ENCODE measurements at regions not wholly inside any gene's neighbourhood (a gene's known extent, or its start where the extent isn't known, plus 50 kb on each side); places are given as distances from the start of the nearest gene placed in this dataset.
"Not testable (repeated sequence)": the region's sequence is repeated elsewhere in the genome, so short reads cannot be mapped to it uniquely, and the experiment has no call there.

GRCh38 chr6:67094431-67094946 is 1387.5 kb upstream of the EYS start:
- no peaks in the 10 kb centered on the region for H3K4me1 Mint-ChIP-seq (ENCODE audit: low read depth in 2 of 2)
- H3K9me3 Mint-ChIP-seq: peaks cover 8 to 16% of the 10 kb centered on the region in 2 donors
- H3K4me3 Mint-ChIP-seq: no peak overlapping the region
- no peaks in the 10 kb centered on the region for H3K27me3 Mint-ChIP-seq
- DNase-seq (no peak), ATAC-seq (replicated peaks) (no peak)
- H3K36me3 Mint-ChIP-seq (ENCODE audit: insufficient read depth): no peaks in the 10 kb centered on the region
- no peak overlapping the region for H3K27ac Mint-ChIP-seq

- H3K4me3 Mint-ChIP-seq: no peak overlapping the region
- H3K4me1 Mint-ChIP-seq (ENCODE audit: low read depth in 2 of 2): no peaks in the 10 kb centered on the region
- no peaks in the 10 kb centered on the region for H3K36me3 Mint-ChIP-seq (ENCODE audit: insufficient read depth)
- peaks cover 0 to under 1% of the 10 kb centered on the region in 2 donors for H3K9me3 Mint-ChIP-seq
- DNase-seq (no peak), ATAC-seq (replicated peaks) (no peak)
- H3K27me3 Mint-ChIP-seq: no peaks in the 10 kb centered on the region
- no peak overlapping the region for H3K27ac Mint-ChIP-seq
Measured at GRCh38 chr6:67073938-67074337, 1366.9 kb upstream of the EYS start.

GRCh38 chr6:67068781-67069180 is 1361.8 kb upstream of the EYS start:
- DNase-seq (no peak), ATAC-seq (replicated peaks) (no peak)
- Mint-ChIP-seq H3K36me3 (ENCODE audit: insufficient read depth) (no peaks in the 10 kb centered on the region), H3K4me1 (ENCODE audit: low read depth in 2 of 2) (no peaks in the 10 kb centered on the region), H3K9me3 (peaks cover 3 to 16% of the 10 kb centered on the region in 2 donors), H3K27me3 (no peaks in the 10 kb centered on the region), H3K4me3 (no peak overlapping the region), H3K27ac (no peak overlapping the region)

GRCh38 chr6:67064323-67064722 is 1357.3 kb upstream of the EYS start:
- Mint-ChIP-seq H3K27ac (no peak overlapping the region), H3K9me3 (peaks cover 6 to 24% of the 10 kb centered on the region in 2 donors), H3K4me3 (no peak overlapping the region)

GRCh38 chr6:67047996-67048395 is 1341.0 kb upstream of the EYS start:
- ATAC-seq (replicated peaks) (no peak), DNase-seq (no peak)
- Mint-ChIP-seq H3K9me3 (peaks cover 6 to 8% of the 10 kb centered on the region in 2 donors), H3K4me1 (ENCODE audit: low read depth in 2 of 2) (no peaks in the 10 kb centered on the region), H3K36me3 (ENCODE audit: insufficient read depth) (no peaks in the 10 kb centered on the region), H3K27ac (no peak overlapping the region), H3K27me3 (no peaks in the 10 kb centered on the region), H3K4me3 (no peak overlapping the region)

More at GRCh38 chr6:67064323-67064722, 1357.3 kb upstream of the EYS start:
- Mint-ChIP-seq H3K4me1 (ENCODE audit: low read depth in 2 of 2) (no peaks in the 10 kb centered on the region), H3K27me3 (no peaks in the 10 kb centered on the region), H3K36me3 (ENCODE audit: insufficient read depth) (no peaks in the 10 kb centered on the region)
- no peak for ATAC-seq (replicated peaks)
- no peak for DNase-seq

GRCh38 chr6:67045076-67045475 is 1338.0 kb upstream of the EYS start:
- Mint-ChIP-seq H3K27me3 (no peaks in the 10 kb centered on the region), H3K4me1 (ENCODE audit: low read depth in 2 of 2) (no peaks in the 10 kb centered on the region), H3K36me3 (ENCODE audit: insufficient read depth) (no peaks in the 10 kb centered on the region), H3K9me3 (peaks cover 6 to 8% of the 10 kb centered on the region in 2 donors), H3K27ac (no peak overlapping the region), H3K4me3 (no peak overlapping the region)
- no peak for DNase-seq
- no peak for ATAC-seq (replicated peaks)

GRCh38 chr6:67031451-67031850 is 1324.4 kb upstream of the EYS start:
- Mint-ChIP-seq H3K36me3 (ENCODE audit: insufficient read depth) (no peaks in the 10 kb centered on the region), H3K27ac (no peak overlapping the region), H3K4me1 (ENCODE audit: low read depth in 2 of 2) (no peaks in the 10 kb centered on the region), H3K27me3 (no peaks in the 10 kb centered on the region), H3K9me3 (peaks cover 5 to 27% of the 10 kb centered on the region in 2 donors), H3K4me3 (no peak overlapping the region)
- no peak for ATAC-seq (replicated peaks)
- no peak for DNase-seq

- no peaks in the 10 kb centered on the region for H3K36me3 Mint-ChIP-seq (ENCODE audit: insufficient read depth)
- no peak overlapping the region for H3K27ac Mint-ChIP-seq
- no peaks in the 10 kb centered on the region for H3K4me1 Mint-ChIP-seq (ENCODE audit: low read depth in 2 of 2)
- ATAC-seq (replicated peaks) (no peak), DNase-seq (no peak)
- no peak overlapping the region for H3K4me3 Mint-ChIP-seq
- no peaks in the 10 kb centered on the region for H3K27me3 Mint-ChIP-seq
- peaks cover 5 to 27% of the 10 kb centered on the region in 2 donors for H3K9me3 Mint-ChIP-seq
Measured at GRCh38 chr6:67030861-67031260, 1323.8 kb upstream of the EYS start.

- Mint-ChIP-seq H3K4me3 (no peak overlapping the region), H3K36me3 (ENCODE audit: insufficient read depth) (no peaks in the 10 kb centered on the region), H3K9me3 (peaks cover 0 to 6% of the 10 kb centered on the region in 2 donors), H3K27ac (no peak overlapping the region), H3K4me1 (ENCODE audit: low read depth in 2 of 2) (no peaks in the 10 kb centered on the region), H3K27me3 (no peaks in the 10 kb centered on the region)
- DNase-seq (no peak), ATAC-seq (replicated peaks) (no peak)
Measured at GRCh38 chr6:67016921-67017460, 1310.0 kb upstream of the EYS start.

GRCh38 chr6:67011441-67011840 is 1304.4 kb upstream of the EYS start:
- DNase-seq: no peak
- no peaks in the 10 kb centered on the region for H3K27me3 Mint-ChIP-seq
- H3K9me3 Mint-ChIP-seq: peaks cover 3 to 12% of the 10 kb centered on the region in 2 donors
- no peak overlapping the region for H3K27ac Mint-ChIP-seq
- no peaks in the 10 kb centered on the region for H3K4me1 Mint-ChIP-seq (ENCODE audit: low read depth in 2 of 2)
- no peaks in the 10 kb centered on the region for H3K36me3 Mint-ChIP-seq (ENCODE audit: insufficient read depth)
- no peak overlapping the region for H3K4me3 Mint-ChIP-seq
- no peak for ATAC-seq (replicated peaks)

- Mint-ChIP-seq H3K4me3 (no peak overlapping the region), H3K4me1 (ENCODE audit: low read depth in 2 of 2) (no peaks in the 10 kb centered on the region), H3K36me3 (ENCODE audit: insufficient read depth) (no peaks in the 10 kb centered on the region), H3K9me3 (peaks cover 3 to 12% of the 10 kb centered on the region in 2 donors), H3K27ac (no peak overlapping the region), H3K27me3 (no peaks in the 10 kb centered on the region)
- DNase-seq (no peak), ATAC-seq (replicated peaks) (no peak)
Measured at GRCh38 chr6:67009818-67010217, 1302.8 kb upstream of the EYS start.

GRCh38 chr6:67003844-67004243 is 1296.8 kb upstream of the EYS start:
- DNase-seq (no peak), ATAC-seq (replicated peaks) (no peak)
- Mint-ChIP-seq H3K27me3 (no peaks in the 10 kb centered on the region), H3K4me1 (ENCODE audit: low read depth in 2 of 2) (no peaks in the 10 kb centered on the region), H3K9me3 (peaks cover 2 to 19% of the 10 kb centered on the region in 2 donors), H3K4me3 (no peak overlapping the region), H3K27ac (no peak overlapping the region), H3K36me3 (ENCODE audit: insufficient read depth) (no peaks in the 10 kb centered on the region)

GRCh38 chr6:67000121-67000520 is 1293.1 kb upstream of the EYS start:
- DNase-seq: no peak
- Mint-ChIP-seq H3K9me3 (peaks cover 6 to 7% of the 10 kb centered on the region in 2 donors), H3K4me3 (no peak overlapping the region), H3K27ac (no peak overlapping the region), H3K27me3 (no peaks in the 10 kb centered on the region), H3K4me1 (ENCODE audit: low read depth in 2 of 2) (no peaks in the 10 kb centered on the region), H3K36me3 (ENCODE audit: insufficient read depth) (no peaks in the 10 kb centered on the region)
- ATAC-seq (replicated peaks): no peak

- not testable (repeated sequence) for ATAC-seq (replicated peaks); DNase-seq; H3K27me3 Mint-ChIP-seq; H3K36me3 Mint-ChIP-seq (ENCODE audit: insufficient read depth); H3K27ac Mint-ChIP-seq; H3K4me3 Mint-ChIP-seq; H3K9me3 Mint-ChIP-seq; H3K4me1 Mint-ChIP-seq (ENCODE audit: low read depth in 2 of 2)
Measured at GRCh38 chr6:66997579-66997978, 1290.6 kb upstream of the EYS start.
